Astrocyte of the spinal cord (primary cell): ENCODE measurements at regions not wholly inside any gene's neighbourhood (a gene's known extent, or its start where the extent isn't known, plus 50 kb on each side); places are given as distances from the start of the nearest gene placed in this dataset.

ENCODE experiments used
- DNase-seq: peaks from one replicate; pipeline ENCODE4 v3.0.0; 2011; ENCODE audit warnings: low read depth, low spot score
- H3K4me3 ChIP-seq: 2 replicates; pipeline ENCODE4 v1.5.1; 2011; ENCODE audit warnings: low read depth, mild to moderate bottlenecking, low read length, moderate library complexity
- in situ Hi-C: cut with HindIII; loops from 2 replicates; pipeline ENCODE4 v1.10.0; 2017; ENCODE audit warnings: low sequenced_read_pairs
- TF ChIP-seq, protein P1 (sequence below): IDR thresholded peaks from 2 replicates; pipeline ENCODE4 v1.5.1; 2012; ENCODE audit warnings: low read depth, mild to moderate bottlenecking, low read length, inconsistent platforms

DNA sequence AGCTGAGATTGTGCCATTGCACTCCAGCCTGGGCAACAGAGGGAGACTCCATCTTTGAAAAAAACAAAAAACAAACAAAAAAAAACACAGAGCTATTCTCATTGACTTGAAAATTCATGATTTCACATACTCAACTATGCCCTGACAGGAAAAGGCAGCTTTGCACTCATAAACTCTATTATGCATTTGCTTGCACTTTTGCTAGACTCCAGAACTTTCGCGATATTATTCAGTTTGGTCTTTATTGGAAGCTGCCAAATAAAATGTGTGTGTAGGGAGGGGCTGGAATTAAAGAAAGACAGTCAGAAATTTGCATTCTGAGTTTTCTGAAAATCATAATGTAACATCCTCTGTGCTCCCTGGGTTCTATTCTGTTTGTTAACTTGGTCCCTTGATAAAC, 635.1 kb upstream of the KLF12 start:
- in situ Hi-C loops: no loop called here

DNA sequence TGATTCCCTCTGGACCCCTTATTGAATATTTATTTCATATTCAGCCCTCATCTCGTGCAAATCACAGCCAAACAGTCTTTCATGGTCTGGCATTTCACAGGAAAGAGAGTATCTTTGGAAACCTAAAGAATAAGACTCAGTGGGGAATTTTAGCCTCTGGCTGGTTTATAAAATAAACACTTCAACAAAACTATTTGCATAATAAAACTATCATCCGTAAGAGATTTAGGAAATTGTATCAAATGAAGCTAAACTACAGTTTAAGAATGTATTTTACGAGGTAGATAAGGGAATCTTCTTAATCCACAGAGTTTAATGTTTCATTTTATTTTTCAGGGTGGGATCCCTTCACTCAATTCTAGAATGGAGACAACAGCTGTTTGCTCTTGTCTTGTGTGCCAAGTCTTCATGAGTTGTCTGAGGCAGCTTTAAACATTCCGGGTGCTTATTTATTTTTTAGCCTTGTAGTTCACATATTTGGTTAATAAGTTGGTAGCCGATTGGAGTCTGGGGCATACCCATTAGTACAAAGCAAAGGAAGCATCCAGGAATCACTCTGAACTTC, 634.4 kb upstream of the KLF12 start:
- TF ChIP-seq, protein P1, sequence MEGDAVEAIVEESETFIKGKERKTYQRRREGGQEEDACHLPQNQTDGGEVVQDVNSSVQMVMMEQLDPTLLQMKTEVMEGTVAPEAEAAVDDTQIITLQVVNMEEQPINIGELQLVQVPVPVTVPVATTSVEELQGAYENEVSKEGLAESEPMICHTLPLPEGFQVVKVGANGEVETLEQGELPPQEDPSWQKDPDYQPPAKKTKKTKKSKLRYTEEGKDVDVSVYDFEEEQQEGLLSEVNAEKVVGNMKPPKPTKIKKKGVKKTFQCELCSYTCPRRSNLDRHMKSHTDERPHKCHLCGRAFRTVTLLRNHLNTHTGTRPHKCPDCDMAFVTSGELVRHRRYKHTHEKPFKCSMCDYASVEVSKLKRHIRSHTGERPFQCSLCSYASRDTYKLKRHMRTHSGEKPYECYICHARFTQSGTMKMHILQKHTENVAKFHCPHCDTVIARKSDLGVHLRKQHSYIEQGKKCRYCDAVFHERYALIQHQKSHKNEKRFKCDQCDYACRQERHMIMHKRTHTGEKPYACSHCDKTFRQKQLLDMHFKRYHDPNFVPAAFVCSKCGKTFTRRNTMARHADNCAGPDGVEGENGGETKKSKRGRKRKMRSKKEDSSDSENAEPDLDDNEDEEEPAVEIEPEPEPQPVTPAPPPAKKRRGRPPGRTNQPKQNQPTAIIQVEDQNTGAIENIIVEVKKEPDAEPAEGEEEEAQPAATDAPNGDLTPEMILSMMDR: no peak
- H3K4me3 ChIP-seq: no peak overlapping the region
- peak; percentile 4 for DNase-seq
- in situ Hi-C loops: no loop called here

More for the DNA sequence above, 635.1 kb upstream of the KLF12 start:
- no peak for DNase-seq
- no peak overlapping the region for H3K4me3 ChIP-seq
- TF ChIP-seq, protein P1: no peak

DNA sequence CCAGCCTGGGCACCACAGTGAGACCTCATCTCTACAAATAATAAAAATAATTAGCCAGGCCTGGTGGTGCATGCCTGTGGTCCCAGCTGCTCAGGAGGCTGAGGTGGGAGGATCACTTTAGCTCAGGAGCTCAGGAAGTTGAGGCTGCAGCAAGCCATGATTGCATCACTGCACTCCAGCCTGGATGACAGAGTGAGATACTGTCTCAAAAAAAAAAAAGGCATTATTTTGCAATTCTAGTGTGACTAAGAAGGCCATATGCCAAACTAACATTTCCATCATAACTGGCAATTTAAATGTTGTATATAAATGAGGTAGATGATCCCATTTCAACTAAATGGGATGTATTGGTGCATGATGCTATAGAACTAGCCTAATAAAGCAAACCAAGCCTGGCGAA, 632.8 kb upstream of the KLF12 start:
- no peak overlapping the region for H3K4me3 ChIP-seq
- peak; percentile 22 for DNase-seq
- TF ChIP-seq, protein P1: no peak
- in situ Hi-C loops: no loop called here

DNA sequence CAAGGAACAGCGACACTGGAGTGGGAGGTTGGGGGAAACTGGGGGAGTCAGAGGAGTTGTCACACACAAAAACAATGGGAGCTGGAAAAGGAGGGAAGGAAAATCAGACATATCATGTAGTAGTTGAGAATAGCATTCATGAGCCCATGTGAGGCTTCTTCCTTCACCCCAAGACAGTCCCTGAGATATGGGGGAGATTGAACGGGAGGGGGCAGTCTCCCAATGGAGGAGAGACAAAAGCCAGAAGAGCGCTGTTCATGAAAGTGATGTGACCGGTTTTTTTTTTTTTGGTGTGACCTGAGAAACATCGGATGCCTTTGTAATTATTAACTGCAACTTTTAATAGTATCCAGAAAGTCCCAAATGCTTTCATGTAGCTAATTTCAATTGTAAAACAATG, 631.8 kb upstream of the KLF12 start:
- DNase-seq: no peak
- no peak overlapping the region for H3K4me3 ChIP-seq
- in situ Hi-C loops: no loop called here
- TF ChIP-seq, protein P1: no peak

DNA sequence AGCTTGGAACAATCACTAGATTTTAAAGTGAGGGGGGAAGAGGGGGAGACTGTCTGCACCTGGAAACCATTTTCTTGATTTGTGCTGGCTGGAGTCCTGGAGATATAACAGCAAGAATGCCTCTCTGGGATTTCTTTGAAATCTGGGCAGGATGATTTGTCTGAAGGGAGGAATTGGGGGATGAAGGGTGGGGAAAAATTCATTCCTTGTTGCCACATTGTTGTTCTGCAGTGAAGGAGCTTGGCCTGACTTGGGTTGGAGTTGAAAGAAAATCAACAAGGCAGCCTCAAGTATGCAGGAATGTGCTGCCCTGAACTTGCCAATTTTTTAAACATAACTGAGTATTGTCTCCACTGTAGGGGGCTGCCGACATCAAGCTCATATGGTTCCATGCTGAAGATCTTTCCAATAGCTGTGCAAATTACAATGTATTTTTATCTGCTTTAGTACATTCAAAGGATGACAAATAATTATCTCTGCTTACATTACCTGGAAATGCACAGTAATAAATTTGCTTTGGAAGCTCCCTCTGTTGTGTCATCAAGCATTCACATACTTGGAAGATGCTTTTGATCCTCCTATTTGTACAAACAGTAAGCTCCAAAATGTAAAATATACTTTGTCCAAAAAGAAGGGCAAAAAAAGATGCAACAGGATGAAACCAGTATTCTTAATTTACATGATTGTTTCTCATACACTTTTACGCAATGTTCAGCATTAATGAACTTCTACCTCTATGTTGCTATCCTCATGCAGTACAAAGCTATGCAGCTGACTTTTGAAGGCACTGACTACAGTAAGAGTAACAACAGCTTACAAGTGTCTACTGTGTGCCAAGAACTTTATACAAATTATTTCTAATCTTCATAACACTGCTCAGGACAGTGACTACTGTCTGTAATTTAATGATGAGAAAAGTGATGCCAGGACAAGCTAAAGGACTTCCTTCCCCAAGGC, 627.9 kb upstream of the KLF12 start:
- no peak overlapping the region for H3K4me3 ChIP-seq
- TF ChIP-seq, protein P1: no peak
- in situ Hi-C loops: no loop called here
- peak; percentile 83 for DNase-seq

DNA sequence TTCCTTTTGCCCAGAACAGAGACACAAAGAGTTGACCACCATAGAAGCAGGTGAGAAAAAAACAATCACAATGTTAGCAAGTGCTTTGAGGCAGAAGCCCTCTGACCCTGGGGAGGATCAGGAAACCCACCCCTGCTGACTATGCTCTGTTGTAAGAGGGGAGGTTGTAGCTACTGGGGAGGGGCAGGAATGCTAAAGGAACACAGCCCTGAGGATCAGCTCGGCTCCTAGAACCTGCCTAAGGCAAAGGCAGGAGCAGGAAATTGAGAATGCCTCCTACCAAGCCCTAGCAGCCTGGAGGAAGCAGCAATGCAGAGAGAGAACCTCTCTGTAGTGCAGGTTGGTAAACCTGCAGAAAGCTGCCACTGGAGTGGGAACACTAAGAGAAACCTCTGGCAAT, 624.0 kb upstream of the KLF12 start:
- in situ Hi-C loops: no loop called here
- no peak for DNase-seq
- no peak overlapping the region for H3K4me3 ChIP-seq
- TF ChIP-seq, protein P1: no peak
